H1 (cell line): ENCODE measurements at regions not wholly inside any gene's neighbourhood (a gene's known extent, or its start where the extent isn't known, plus 50 kb on each side); places are given as distances from the start of the nearest gene placed in this dataset.
"Not testable (repeated sequence)": the region's sequence is repeated elsewhere in the genome, so short reads cannot be mapped to it uniquely, and the experiment has no call there.

Experiments
- CTCF ChIA-PET: fragments of 300-600 bp; sonication (Branson Sonifier 250); formaldehyde crosslinking; loops from one replicate; lab custom pipeline; 2021; ENCODE audit not compliant: partially characterized antibody; lab: Charles Lee
- POLR2A ChIA-PET: fragments of 300-600 bp; sonication (Branson Sonifier 250); formaldehyde crosslinking; loops from one replicate; lab custom pipeline; 2021; ENCODE audit warnings: inconsistent platforms; ENCODE audit not compliant: partially characterized antibody; lab: Charles Lee
- DNase-seq, 2 experiments: peaks; one replicate each; pipeline versions ENCODE4 v3.0.0 to v3.0.0-alpha.2; 2010 to 2022; ENCODE audit warnings: low spot score in 2 of 2, low read depth in 1 of 2, mixed read lengths in 1 of 2
- FAIRE-seq: peaks from 2 replicates; lab custom pipeline; 2011; peaks lifted over from hg19 to GRCh38; lab: Jason Lieb, UNC
- H2AFZ ChIP-seq: 2 replicates; pipeline ENCODE4 v1.8.1; 2012; ENCODE audit warnings: low read length, inconsistent platforms
- H2AK5ac ChIP-seq: 2 replicates; pipeline ENCODE4 v1.6.1; 2013; ENCODE audit warnings: low read depth, low read length
- H2BK120ac ChIP-seq: replicated peaks from 2 replicates; pipeline ENCODE3; 2013; ENCODE audit warnings: low read depth, low read length, inconsistent platforms
- H2BK12ac ChIP-seq: 2 replicates; pipeline ENCODE4 v1.6.1; 2013; ENCODE audit warnings: low read depth, low read length
- H2BK15ac ChIP-seq: 2 replicates; pipeline ENCODE4 v1.6.1; 2013; ENCODE audit warnings: low read length
- H2BK20ac ChIP-seq: 2 replicates; pipeline ENCODE4 v1.6.1; 2013; ENCODE audit warnings: low read length
- H2BK5ac ChIP-seq: 2 replicates; pipeline ENCODE4 v1.6.1; 2013; ENCODE audit warnings: low read depth, low read length
- H3K14ac ChIP-seq: 2 replicates; pipeline ENCODE4 v1.6.1; 2013; ENCODE audit warnings: inconsistent platforms; ENCODE audit not compliant: insufficient read length
- H3K18ac ChIP-seq: 2 replicates; pipeline ENCODE4 v1.6.1; 2013; ENCODE audit warnings: low read length; ENCODE audit errors: extremely low read depth
- H3K23ac ChIP-seq: 2 replicates; pipeline ENCODE4 v1.6.1; 2013; ENCODE audit warnings: inconsistent platforms; ENCODE audit not compliant: insufficient read length
- H3K23me2 ChIP-seq: 2 replicates; pipeline ENCODE4 v1.6.1; 2013; ENCODE audit warnings: low read depth, low read length
- H3K27ac ChIP-seq: 2 replicates; pipeline ENCODE4 v1.6.1; 2011; ENCODE audit warnings: low read depth, low read length, inconsistent platforms
- H3K27me3 ChIP-seq, 4 experiments: replicated peaks in 1 of 4; 1 replicate in 1 of 4; 2 replicates in 3 of 4; pipeline versions ENCODE4 v1.6.1 to v1.8.1; 2011 to 2013; ENCODE audit warnings: low read length in 3 of 4, mild to moderate bottlenecking in 3 of 4, inconsistent platforms in 2 of 4, mixed read lengths in 2 of 4, moderate library complexity in 1 of 4; ENCODE audit not compliant: control insufficient read depth in 3 of 4, insufficient read depth in 3 of 4; ENCODE audit errors: extremely low read depth in 1 of 4
- H3K36me3 ChIP-seq, 4 experiments: 2 replicates each; pipeline versions ENCODE4 v1.6.1 to v1.8.1; 2011 to 2013; ENCODE audit warnings: mild to moderate bottlenecking in 4 of 4, low read length in 3 of 4, moderate library complexity in 2 of 4, control low read depth in 1 of 4, inconsistent platforms in 1 of 4; ENCODE audit not compliant: insufficient read depth in 4 of 4, control insufficient read depth in 2 of 4
- H3K4ac ChIP-seq: replicated peaks from 2 replicates; pipeline ENCODE3; 2013; ENCODE audit warnings: low read length, low read depth, mixed read lengths, inconsistent platforms; ENCODE audit not compliant: insufficient read length
- H3K4me1 ChIP-seq, 4 experiments: replicated peaks in 1 of 4; 1 replicate in 1 of 4; 2 replicates in 3 of 4; pipeline versions ENCODE4 v1.6.1 to v1.8.1; 2011 to 2013; ENCODE audit warnings: low read length in 3 of 4, inconsistent platforms in 2 of 4, mixed read lengths in 1 of 4; ENCODE audit not compliant: insufficient read depth in 4 of 4, control insufficient read depth in 3 of 4
- H3K4me2 ChIP-seq, 2 experiments: 2 replicates each; pipeline versions ENCODE4 v1.6.1 to v1.8.1; 2011 to 2013; ENCODE audit warnings: low read depth in 2 of 2, low read length in 2 of 2, control low read depth in 1 of 2, inconsistent platforms in 1 of 2, mild to moderate bottlenecking in 1 of 2; ENCODE audit not compliant: insufficient read depth in 1 of 2
- H3K4me3 ChIP-seq, 4 experiments: fragments of 200-600, 300-600 bp in 1 of 4; sonication (generic), shearing (Covaris generic), sonication (Bioruptor Twin) in 1 of 4; 2 replicates each; pipeline versions ENCODE4 v1.5.1 to v1.8.1; 2011 to 2016; ENCODE audit warnings: low read length in 4 of 4, low read depth in 3 of 4, control low read depth in 2 of 4, inconsistent platforms in 2 of 4, mild to moderate bottlenecking in 2 of 4, mixed read lengths in 1 of 4, moderate library complexity in 1 of 4; ENCODE audit not compliant: insufficient read depth in 2 of 4; ENCODE audit errors: extremely low read depth in 1 of 4
- H3K56ac ChIP-seq: replicated peaks from 2 replicates; pipeline ENCODE3; 2013; ENCODE audit warnings: low read depth, mild to moderate bottlenecking, mixed read lengths, low read length, inconsistent platforms; ENCODE audit not compliant: insufficient read length
- H3K79me1 ChIP-seq: 2 replicates; pipeline ENCODE4 v1.6.1; 2013; ENCODE audit warnings: low read depth, low read length, control low read depth
- H3K79me2 ChIP-seq, 2 experiments: 2 replicates each; pipeline versions ENCODE4 v1.6.1 to v1.8.1; 2012 to 2013; ENCODE audit warnings: low read length in 2 of 2, mild to moderate bottlenecking in 2 of 2, inconsistent platforms in 1 of 2; ENCODE audit not compliant: insufficient read depth in 2 of 2, control insufficient read depth in 1 of 2
- H3K9ac ChIP-seq, 4 experiments: replicated peaks in 1 of 4; 1 replicate in 1 of 4; 2 replicates in 3 of 4; pipeline versions ENCODE4 v1.6.1 to v1.8.1; 2011 to 2013; ENCODE audit warnings: low read depth in 3 of 4, low read length in 3 of 4, control low read depth in 2 of 4, mild to moderate bottlenecking in 2 of 4, moderate library complexity in 2 of 4, inconsistent platforms in 1 of 4; ENCODE audit errors: extremely low read depth in 1 of 4
- H3K9me3 ChIP-seq, 2 experiments: 2 replicates each; pipeline versions ENCODE4 v1.6.1 to v1.8.1; 2012 to 2013; ENCODE audit warnings: mild to moderate bottlenecking in 2 of 2, moderate library complexity in 2 of 2, control low read depth in 1 of 2, inconsistent platforms in 1 of 2, low read depth in 1 of 2, low read length in 1 of 2, mixed read lengths in 1 of 2; ENCODE audit not compliant: insufficient read depth in 2 of 2
- H4K20me1 ChIP-seq, 2 experiments: replicated peaks in 1 of 2; 2 replicates each; pipeline versions ENCODE3 to v1.8.1; 2011 to 2013; ENCODE audit warnings: inconsistent platforms in 2 of 2, low read length in 2 of 2, mild to moderate bottlenecking in 1 of 2; ENCODE audit not compliant: insufficient read depth in 2 of 2, control insufficient read depth in 1 of 2
- H4K5ac ChIP-seq: 2 replicates; pipeline ENCODE4 v1.6.1; 2013; ENCODE audit warnings: low read length, low read depth, mixed read lengths, inconsistent platforms; ENCODE audit not compliant: insufficient read length
- H4K8ac ChIP-seq: 2 replicates; pipeline ENCODE4 v1.8.0; 2013; ENCODE audit warnings: mild to moderate bottlenecking, moderate library complexity, low read length, inconsistent platforms; ENCODE audit not compliant: insufficient read depth; ENCODE audit errors: extremely low read depth
- H4K91ac ChIP-seq: replicated peaks from 2 replicates; pipeline ENCODE3; 2013; ENCODE audit warnings: low read length, mixed read lengths, inconsistent platforms; ENCODE audit not compliant: insufficient read length
- ASH2L ChIP-seq: fragments of 200-600, 300-600 bp; sonication (generic); IDR thresholded peaks from one replicate; pipeline ENCODE4 v1.7.1; 2017; ENCODE audit warnings: low read length
- PHF8 ChIP-seq: fragments of 200-600 bp; sonication (generic); conservative IDR thresholded peaks from 2 replicates; pipeline ENCODE4 v1.7.1; 2012; ENCODE audit warnings: low read depth, mild to moderate bottlenecking, inconsistent platforms, low read length, moderate library complexity
- WGBS, 2 experiments: shearing (Covaris generic) in 1 of 2; methylation state at CpG; one replicate each; pipeline versions ENCODE4 v1.1.6 to v1.1.7; 2013 to 2015; ENCODE audit warnings: low lambda C conversion rate in 2 of 2, mixed read lengths in 2 of 2, inconsistent platforms in 1 of 2, low coverage in 1 of 2, missing lambda C conversion rate in 1 of 2; ENCODE audit not compliant: insufficient replicate concordance in 2 of 2, insufficient coverage in 1 of 2, insufficient read length in 1 of 2; ENCODE audit errors: extremely low coverage in 1 of 2, missing lambda C conversion rate in 1 of 2; 5-methylcytosine and 5-hydroxymethylcytosine counted together

DNA sequence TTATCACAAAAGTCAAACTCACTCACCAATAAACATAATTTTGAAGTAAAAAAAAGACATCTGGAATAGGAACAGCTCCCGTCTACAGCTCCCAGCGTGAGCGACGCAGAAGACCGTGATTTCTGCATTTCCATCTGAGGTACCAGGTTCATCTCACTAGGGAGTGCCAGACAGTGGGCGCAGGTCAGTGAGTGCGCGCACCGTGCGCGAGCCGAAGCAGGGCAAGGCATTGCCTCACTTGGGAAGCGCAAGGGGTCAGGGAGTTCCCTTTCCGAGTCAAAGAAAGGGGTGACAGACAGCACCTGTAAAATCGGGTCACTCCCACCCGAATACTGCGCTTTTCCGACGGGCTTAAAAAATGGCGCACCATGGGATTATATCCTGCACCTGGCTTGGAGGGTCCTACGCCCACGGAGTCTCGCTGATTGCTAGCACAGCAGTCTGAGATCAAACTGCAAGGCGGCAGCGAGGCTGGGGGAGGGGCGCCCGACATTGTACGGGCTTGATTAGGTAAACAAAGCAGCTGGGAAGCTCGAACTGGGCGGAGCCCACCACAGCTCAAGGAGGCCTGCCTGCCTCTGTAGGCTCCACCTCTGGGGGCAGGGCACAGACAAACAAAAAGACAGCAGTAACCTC, 231.7 kb upstream of the LRRTM4 start:
- not testable (repeated sequence) for H2AFZ ChIP-seq, H3K14ac ChIP-seq, H3K56ac ChIP-seq, H3K23me2 ChIP-seq, H3K36me3 ChIP-seq, H3K79me1 ChIP-seq, H3K23ac ChIP-seq, H3K9me3 ChIP-seq, H3K4ac ChIP-seq, FAIRE-seq, H4K91ac ChIP-seq, H3K4me1 ChIP-seq, H4K5ac ChIP-seq, H2BK15ac ChIP-seq, H2BK20ac ChIP-seq, H3K18ac ChIP-seq, H3K79me2 ChIP-seq, H4K20me1 ChIP-seq, H3K27me3 ChIP-seq, H2BK120ac ChIP-seq, H2BK12ac ChIP-seq, H2BK5ac ChIP-seq, H4K8ac ChIP-seq, H2AK5ac ChIP-seq
- CTCF ChIA-PET, result interaction anchor here (0.7 kb wide), 1 partner anchor 1169 kb away, joined by 3 read pairs; no protein-coding TSS in a partner anchor
- Histone ChIP-seq H3K4me3 (peak overlapping the region; percentile 34 to 68 (median 50); a peak in 7 of 8 replicates), H3K4me2 (peak overlapping the region; percentile 45 to 58; a peak in 2 of 4 replicates), H3K27ac (peak overlapping the region; percentile 45; the same call in 1 of the 2 replicates), H3K9ac (peak overlapping the region in 1 of 4 experiments; percentile 50; a peak in 2 of 7 replicates)
- peak in 1 of 2 experiments; percentile 82 for DNase-seq
- 23% methylated on average over 30 of the region's 30 CpGs; no CpG with 5 or more reads in 1 of the 2 experiments for WGBS, 2 experiments
- POLR2A ChIA-PET, result interaction anchor here (0.7 to 1.4 kb wide), 2 partner anchors 15 to 36 kb away, joined by 3 read pairs; no protein-coding TSS in a partner anchor
- TF ChIP-seq ASH2L (peak; percentile 44), PHF8 (peak; percentile 31; the same call in 1 of the 2 replicates)
